Activated CD4-positive, alpha-beta T cell treated with anti-CD3 and anti-CD28 coated beads, Interleukin-2, amount 50 U/mL, for 24 hours (primary cell): ENCODE measurements at regions not wholly inside any gene's neighbourhood (a gene's known extent, or its start where the extent isn't known, plus 50 kb on each side); places are given as distances from the start of the nearest gene placed in this dataset.
"Not testable (repeated sequence)": the region's sequence is repeated elsewhere in the genome, so short reads cannot be mapped to it uniquely, and the experiment has no call there.

Experiments
- DNase-seq, 2 donors: peaks; one replicate each; pipeline ENCODE4 v3.0.0-alpha.2; 2020; ENCODE audit warnings: low read depth in 1 of 2, low spot score in 1 of 2

DNA sequence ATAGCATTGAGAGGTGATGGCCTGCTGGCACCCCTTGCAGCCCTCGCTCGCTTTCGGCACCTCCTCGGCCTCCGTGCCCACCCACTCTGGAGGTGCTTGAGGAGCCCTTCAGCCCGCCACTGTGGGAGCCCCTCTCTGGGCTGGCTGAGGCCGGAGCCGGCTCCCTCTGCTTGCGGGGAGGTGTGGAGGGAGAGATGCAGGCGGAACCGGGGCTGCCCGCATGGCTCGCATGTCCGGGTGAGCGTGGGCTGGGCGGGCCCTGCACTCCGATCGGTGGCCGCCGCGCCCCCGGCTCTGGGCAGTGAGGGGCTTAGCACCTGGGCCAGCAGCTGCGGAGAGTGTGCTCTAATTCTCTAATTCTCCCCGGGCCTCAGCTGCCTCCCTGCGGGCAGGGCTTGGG, 101.1 kb downstream of the KIF4B start:
- no peak for DNase-seq

DNA sequence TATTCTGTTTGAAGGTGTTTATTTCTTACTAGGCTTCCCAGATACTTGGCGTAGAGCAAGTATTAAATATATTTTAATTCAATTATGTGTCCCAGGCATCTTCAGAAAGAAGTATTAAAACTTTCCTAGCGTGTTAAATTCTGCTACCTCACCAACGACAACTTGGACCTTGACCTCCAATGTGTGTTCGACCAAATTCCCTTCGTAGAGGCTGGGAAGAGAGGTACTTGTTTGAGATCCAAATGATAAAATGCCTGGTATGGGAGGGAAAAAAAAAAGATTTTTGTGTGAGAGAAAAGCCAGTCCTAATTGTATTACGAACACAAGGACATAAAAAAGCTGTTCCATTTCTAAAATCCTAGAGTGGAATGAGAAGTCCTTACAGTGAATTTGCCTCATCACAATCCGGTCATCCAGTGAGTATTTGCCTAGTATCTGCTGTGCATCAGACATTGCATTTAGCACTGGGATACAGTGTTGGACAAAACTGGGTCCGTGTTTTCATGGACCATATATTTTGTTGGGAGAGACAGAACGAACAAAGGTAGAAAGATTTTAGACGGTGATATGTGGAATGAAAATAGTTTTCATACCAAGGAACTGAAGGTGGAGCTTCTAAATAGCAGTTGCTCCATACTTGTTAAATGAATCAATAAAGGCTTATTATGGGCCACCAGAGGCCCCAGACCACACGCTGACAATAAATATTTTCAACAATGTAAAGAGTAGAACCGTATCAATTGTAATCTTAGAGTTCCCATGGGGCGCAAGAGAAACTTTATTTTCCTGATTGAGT, 103.1 kb downstream of the KIF4B start:
- DNase-seq = no peak

DNA sequence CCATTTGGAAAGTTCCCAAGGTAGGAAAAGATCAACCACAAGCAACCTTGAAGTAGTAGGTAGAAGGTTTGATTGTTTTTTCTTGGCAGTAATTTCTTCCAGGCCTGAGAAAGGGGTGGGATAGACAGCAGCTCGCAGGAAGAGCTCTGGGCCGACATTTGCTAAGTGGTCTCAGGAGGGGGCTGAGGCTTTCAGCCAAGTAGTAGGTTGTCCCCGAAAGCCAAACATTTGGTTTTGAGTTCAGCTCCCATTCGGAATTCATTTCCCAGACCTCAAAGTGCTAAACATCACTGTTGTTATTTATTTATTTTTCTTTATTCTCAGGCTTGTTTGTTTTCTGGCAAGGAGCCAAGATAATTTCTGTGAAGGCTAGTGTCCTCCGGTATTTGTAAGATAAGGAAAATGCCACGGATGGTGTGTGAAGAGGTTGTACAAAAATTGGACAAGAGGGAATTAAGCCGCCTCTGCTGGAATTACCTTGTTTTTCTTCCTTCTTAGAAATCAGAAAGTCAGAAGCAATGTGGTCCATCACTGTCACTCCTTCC, 112.1 kb downstream of the KIF4B start:
- no peak for DNase-seq

DNA sequence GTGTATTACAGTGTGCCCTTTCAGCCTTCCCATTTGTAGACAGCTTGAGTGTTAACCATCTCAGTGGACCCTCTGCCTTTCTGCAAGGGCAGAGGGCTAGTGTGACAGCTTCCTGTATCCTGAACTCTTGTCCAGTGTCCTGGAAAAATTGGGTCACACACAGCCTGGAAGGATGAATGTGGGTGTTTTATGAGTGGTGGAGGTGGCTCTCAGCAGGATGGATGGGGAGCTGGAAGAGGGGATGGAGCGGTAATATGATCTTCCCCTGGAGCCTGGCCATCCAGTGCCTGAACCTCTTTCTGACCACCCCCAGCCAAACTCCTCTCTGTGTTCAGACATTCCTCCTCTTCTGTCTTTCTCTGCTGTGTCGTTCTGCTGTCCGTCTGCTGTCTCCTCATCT, 113.0 kb downstream of the KIF4B start:
- no peak for DNase-seq

DNA sequence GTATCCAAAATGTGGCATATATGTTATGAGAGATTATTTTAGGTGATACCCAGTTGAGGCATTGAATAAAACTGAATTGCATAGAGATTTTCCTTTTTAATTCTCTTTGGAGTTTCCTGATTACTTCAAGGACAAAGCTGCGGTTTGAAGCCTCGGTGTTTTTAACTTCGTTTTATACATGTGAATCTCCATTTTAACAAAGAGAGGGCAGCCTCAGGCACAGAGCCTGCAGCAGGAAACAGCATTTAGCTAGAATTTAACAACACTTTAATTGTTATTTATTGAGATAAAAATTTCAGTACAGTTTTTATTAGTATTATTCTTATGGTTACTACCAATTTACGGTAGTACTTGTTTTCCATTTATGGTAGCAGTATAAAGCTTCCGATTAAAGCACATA, 114.0 kb downstream of the KIF4B start:
- no peak for DNase-seq

DNA sequence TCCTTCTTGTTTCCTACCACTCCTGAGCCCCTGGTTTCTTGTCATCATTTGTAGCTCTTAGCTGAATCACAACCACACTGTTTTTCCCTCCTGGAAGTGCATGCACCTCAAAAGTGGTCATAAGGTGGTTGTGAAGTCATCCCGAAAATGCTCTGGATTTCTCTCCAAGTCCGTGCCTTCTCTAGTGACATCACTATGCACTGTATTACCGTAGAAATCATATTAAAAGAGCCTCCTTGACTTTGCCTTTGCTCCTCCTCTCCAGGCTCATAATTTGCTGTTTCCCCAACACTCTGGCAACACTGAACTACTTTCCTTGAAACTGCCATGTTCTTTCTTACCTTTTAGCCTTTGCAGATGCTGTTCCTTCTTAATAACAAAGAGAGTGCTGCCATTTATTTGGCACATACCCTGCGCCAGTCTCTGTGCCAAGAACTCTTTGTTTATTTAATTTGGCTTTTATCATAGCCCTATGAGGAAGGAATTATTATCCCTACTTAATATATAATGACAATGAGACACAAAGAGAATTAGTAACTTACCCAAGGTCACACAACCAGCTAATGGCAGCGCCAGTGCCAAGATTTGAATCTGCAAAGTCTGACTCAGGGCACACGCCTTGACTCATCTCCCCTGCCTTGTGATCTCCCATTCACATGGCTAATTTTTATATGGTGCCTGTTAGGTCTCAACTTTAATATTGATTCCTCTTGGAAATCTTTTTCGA, 115.4 kb downstream of the KIF4B start:
- DNase-seq = no peak

DNA sequence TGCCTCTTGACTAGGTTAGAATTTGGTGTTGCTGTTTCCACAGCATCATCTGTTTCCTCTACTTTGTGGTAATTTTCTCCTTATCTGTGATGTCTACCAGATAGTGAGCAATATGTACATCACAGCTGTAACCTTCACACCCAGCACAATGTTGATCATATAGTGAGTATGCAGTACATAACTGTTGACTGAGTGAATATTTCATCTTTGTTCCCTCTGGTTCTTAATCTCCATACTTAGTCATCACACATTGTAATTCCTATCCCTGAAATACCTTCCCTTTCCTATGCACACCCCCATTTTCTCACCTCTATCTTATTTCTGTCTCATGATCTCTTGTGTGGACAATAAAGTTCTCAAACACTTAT, 115.9 kb downstream of the KIF4B start:
- DNase-seq = no peak

DNA sequence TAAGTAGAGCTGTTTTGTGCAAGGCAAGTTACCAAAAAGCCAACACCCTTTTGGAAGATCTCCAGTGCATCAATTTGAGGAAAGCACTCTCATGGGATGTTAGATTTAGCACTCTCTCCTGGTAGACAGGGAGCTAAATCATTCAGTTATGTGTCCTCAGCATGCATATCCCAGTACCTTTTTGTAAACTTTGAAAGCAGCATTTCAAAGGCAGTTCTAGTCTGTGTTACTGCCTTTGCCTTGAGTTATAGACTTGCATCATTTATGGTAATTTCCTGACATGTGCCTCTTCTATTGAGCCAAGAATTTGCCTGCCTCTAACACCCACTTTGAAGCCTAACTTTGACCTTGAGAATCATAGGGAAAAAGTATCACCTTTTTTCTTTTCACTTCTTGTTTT, 120.6 kb downstream of the KIF4B start:
- no peak for DNase-seq

DNA sequence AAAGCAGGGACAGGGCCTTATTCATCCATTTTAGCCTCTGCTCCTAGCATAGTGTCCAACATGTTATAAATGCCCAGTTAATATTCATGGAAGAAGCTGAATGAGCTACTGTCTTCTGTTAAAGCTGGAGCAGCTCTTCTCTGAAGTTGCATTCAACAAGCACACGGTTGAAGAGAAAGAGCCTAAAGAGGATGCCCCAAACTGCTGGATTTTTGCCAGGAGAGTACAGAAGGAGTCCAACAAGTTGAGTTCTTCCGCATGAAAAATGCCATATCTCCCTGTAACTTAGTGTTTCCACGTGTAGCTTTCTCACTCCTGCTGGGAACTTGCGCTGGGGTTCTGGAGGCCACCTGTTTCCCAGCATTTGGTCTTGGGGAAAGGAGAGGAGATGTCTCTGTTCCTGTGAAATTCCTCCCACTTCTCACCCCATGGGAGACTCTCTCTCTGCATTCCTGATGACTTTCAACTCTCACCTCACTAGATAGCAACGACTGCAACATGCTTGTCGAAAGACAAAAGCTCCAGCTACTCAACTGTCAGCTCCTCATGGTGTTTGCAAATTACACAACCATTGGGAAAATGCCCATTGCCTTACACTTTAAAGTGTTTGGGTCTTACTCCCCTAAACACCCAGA, 122.8 kb downstream of the KIF4B start:
- DNase-seq = no peak

DNA sequence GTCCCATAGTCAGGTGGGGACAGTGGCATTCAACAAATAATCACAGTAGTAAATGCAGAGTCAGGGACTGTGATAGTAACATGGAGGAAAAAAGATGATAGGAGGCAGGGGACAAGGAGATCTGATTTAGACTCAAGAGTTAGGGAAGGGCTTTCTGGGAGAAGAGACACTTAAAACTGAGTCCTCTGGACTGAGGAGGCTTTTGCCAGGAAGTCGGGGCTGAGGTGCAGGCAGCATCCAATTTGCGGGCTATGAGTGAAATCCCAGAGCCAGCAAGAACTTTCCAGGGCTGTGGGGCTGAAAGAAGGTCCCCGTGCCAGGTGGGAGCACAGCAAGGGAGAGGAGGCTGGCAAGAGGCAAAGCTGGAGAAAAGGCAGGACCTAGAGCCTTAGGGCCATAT, 124.1 kb downstream of the KIF4B start:
- no peak for DNase-seq

DNA sequence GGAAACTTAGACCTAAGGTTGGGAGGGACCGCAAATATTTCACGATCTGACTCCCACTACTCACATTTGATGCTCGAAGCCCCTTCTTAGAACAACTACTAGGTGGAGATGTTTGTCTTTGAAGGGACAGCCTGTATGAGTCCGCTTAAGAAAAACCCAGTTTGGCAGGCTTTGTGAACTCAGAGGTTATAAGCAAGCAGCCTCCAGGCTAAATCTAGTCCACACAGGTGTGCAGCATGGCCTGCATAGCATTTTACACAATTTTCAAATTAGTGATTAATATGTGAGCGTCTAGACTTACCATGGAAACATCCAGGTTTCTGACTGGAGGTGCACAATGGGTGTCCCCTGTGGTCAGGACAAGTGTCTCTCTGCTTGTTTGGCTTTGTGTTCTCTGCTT, 127.1 kb downstream of the KIF4B start:
- DNase-seq = no peak

DNA sequence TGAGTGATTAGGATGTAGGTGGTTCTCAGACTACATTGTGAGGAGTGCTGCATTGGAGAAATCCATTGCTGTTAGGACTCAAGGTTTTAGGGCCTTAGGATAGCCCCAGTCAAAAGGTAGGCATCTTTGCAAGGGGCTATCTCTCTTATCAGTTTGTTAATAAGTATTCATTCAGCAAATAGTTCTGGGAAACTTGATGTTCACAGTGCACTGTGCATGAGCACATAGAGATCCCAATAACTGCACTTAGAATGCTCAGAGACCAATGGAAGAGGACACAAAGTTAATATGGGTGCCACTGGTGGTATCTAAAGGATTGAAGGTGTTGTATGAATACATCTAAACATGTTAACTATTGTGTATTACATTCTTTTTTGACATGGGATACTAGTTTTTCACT, 131.4 kb downstream of the KIF4B start:
- DNase-seq = no peak

DNA sequence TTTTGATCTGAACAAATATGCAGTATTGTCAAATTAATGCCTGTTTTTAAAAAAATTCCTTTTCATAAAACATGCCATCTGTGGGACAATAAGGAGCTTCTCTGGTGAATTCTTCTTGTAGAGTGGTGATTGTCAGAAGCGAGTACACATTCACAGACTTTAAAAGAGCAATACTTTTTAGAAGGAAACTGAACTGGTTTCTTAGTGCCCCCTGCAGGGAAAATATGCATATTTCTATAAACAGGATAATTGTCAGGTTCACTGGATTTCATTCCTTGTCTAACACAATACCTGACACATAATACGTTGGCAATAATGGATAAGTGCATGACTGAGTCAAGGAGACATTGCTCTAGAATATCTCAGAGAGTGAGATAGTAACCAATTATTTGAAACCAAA, 133.7 kb downstream of the KIF4B start:
- DNase-seq = no peak

DNA sequence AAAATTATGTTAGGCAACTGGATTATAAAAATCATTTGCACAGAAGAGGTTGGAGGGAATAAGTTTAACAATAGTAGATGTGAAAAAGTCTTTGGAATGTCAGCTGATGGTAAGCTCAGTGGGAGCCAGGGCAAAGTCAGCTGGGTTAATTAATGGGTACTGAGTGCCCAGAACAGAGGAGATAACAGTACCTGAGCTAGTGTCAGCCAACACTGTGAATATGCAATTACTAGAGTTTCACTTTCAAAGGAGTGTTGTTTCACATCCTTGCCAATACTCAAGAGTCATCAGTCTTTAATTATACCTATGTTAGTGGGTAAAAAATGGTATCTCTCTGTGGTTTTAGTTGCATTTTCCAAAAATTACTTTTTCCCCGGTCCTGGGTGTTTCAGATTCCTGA, 135.1 kb downstream of the KIF4B start:
- no peak for DNase-seq

DNA sequence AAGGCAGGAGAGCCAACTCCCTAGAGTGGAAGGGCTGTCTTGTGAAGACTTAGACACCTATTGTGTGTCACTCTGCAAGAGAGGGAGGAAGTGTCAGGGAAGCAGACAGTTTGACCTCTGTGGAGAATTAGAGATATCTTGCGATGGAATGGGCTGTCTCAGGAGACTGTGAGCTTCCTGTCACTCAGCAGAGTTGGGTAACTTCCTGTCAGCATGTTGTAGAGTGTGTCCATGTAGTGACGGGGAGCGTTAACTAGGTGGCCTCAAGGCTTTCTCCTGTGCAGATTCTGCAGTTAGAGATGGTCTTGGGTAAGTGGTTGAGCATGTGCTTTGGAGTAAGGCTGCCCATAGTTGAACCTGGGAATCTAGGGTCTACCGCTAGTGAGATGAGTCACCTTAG, 136.5 kb downstream of the KIF4B start:
- no peak for DNase-seq

DNA sequence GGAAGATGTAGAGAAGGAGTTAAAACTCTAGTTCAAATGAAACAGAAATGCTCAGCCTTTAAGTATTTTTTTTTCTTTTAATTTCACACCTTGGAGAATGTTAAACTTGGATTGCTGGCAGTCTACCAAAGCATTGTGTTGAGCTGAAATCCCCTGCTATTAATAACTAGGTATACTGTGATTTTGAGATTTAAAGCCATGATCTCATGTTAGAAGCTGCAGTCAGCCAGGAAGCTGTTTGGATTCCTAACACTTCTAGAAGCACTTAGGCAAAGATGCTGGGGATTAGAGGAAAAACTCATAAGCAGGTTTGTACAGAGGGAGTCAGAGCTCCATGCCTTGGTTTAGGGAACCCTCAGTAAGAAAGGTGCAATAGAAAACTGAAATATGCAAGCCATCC, 141.4 kb downstream of the KIF4B start:
- DNase-seq = no peak

DNA sequence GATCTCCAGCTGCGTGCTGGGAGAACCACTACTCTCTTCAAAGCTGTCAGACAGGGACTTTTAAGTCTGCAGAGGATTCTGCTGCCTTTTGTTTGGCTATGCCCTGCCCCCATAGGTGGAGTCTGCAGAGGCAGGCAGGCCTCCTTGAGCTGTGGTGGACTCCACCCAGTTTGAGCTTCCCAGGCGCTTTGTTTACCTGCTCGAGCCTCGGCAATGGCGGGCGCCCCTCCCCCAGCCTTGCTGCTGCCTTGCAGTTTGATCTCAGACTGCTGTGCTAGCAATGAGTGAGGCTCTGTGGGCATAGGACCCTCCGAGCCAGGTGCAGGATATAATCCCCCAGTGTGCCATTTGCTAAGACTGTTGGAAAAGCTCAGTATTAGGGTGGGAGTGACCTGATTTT, 149.5 kb downstream of the KIF4B start:
- not testable (repeated sequence) for DNase-seq

DNA sequence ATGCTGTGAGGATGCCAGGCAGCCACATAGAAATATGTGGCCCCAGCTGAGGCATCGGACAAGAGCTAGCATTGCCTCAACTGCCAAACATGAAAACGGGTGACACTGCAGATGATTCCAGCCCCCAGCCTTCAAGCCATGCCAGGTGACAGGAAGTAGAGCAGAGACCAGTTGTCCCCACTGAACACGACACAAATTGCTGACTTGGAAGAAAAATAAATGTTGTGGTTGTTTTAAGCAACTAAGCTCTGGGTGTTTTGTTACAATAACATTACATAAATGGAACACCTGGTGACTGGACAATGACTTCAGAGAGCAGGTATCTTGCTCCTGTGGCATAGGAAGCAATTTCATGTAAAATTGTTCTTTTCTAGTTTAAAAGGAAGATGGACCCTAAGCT, 154.2 kb downstream of the KIF4B start:
- no peak for DNase-seq

DNA sequence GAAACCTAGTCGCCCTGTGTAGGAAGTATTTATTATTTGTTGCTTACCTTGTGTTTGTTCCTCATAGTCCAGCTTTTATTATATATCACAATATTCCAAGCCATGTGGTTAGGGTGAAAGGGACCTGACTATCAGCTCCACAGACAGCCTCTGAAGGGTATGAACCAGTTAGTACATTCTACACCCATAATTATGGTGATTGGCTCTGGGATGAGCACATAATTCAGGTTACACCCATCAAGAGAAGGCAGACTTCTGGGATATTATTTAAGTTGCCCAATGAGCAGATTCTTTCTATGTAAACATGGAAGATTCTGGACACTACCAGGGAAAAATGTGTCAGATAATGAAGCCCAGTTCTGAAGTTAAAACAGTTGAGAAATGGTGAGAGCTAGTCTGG, 168.0 kb downstream of the KIF4B start:
- DNase-seq = no peak

DNA sequence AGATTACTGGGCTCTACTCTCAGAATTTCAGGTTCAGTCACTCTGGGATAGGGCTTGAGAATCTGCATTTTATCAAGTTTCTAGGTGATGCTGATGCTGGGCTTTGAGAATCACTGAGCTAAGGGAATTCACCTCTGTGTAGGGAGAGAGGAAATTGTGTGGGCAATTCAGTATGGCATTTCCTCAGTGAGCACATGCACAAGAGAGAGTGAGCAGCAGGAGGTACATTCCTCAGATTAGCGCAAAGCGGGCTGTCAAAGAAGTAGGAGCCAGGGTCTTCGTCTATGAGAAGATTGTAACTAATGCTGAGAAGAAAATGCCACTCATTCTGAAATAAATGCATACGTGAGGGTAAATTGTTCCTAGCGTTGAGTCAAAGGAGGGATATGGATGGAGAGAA, 175.9 kb downstream of the KIF4B start:
- DNase-seq = no peak

DNA sequence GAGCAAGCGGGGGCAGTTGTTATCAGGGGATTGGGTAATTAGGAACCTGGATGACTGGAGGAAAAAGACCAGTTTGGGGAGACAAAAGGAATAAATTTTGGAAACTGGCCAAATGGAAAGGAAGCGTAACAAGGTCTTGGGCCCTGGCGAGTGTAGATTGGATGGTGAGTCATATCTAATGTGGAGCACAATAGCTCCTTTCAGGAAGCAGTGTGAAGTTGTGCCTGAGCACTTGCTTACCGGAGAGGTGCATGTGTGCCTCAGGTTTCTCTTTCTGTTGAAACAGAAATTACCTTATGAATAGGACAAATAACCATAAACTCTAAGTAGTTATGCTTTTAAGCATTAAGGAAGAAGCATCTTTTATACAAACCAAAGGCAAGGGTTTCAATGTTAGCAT, 176.4 kb downstream of the KIF4B start:
- no peak for DNase-seq

DNA sequence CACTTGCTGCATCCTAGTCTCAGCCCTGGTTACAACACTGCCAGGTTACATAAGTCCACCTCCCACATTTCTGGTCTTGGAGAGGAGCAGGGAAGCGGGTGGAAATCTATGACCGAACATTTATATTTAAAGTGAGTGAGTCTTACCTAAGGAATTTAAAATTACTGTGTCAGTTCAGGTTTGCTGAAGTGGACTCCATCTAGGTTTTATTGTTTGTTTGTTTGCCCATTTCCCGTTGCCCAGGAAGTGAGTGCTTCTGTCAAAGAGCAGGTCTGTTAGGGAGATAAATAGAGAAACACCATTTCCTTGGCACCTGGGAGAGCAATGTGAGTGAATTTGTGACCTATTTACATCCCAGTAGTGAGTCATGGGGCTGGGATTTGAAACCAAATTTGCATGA, 179.5 kb downstream of the KIF4B start:
- no peak for DNase-seq
